Liver (tissue), 3 donors: ENCODE measurements at regions not wholly inside any gene's neighbourhood (a gene's known extent, or its start where the extent isn't known, plus 50 kb on each side); places are given as distances from the start of the nearest gene placed in this dataset.
"Not testable (repeated sequence)": the region's sequence is repeated elsewhere in the genome, so short reads cannot be mapped to it uniquely, and the experiment has no call there.

Experiments used
- EGR1 ChIP-seq, 2 donors: IDR thresholded peaks; 2 replicates each; pipeline ENCODE4 v1.6.1; 2016 to 2018; ENCODE audit warnings: antibody characterized with exemption in 2 of 2, low read depth in 2 of 2
- GABPA ChIP-seq, 2 donors: IDR thresholded peaks in 1 of 2; conservative IDR thresholded peaks in 1 of 2; 2 replicates each; pipeline ENCODE4 v1.6.1; 2016; ENCODE audit warnings: antibody characterized with exemption in 2 of 2, mild to moderate bottlenecking in 1 of 2, moderate library complexity in 1 of 2
- HNF4G ChIP-seq: IDR thresholded peaks from 2 replicates; pipeline ENCODE4 v1.6.1; 2016; ENCODE audit warnings: antibody characterized with exemption
- TF ChIP-seq, protein P1 (sequence below): fragments of 150-350 bp; IDR thresholded peaks from 2 replicates; pipeline ENCODE4 v1.5.1; 2017; ENCODE audit warnings: improper control_type of control experiment, low read depth, low read length; ENCODE audit not compliant: missing input control
- TF ChIP-seq, protein P2 (sequence below): IDR thresholded peaks from 2 replicates; pipeline ENCODE4 v1.6.1; 2016; ENCODE audit warnings: antibody characterized with exemption, mild to moderate bottlenecking
- TF ChIP-seq, protein P3 (sequence below): IDR thresholded peaks from 2 replicates; pipeline ENCODE4 v1.6.1; 2016; ENCODE audit warnings: antibody characterized with exemption
- TF ChIP-seq, protein P4 (sequence below): IDR thresholded peaks from 2 replicates; pipeline ENCODE4 v1.6.1; 2016; ENCODE audit warnings: antibody characterized with exemption
- donor health status: healthy.
- donor health status: healthy.

DNA sequence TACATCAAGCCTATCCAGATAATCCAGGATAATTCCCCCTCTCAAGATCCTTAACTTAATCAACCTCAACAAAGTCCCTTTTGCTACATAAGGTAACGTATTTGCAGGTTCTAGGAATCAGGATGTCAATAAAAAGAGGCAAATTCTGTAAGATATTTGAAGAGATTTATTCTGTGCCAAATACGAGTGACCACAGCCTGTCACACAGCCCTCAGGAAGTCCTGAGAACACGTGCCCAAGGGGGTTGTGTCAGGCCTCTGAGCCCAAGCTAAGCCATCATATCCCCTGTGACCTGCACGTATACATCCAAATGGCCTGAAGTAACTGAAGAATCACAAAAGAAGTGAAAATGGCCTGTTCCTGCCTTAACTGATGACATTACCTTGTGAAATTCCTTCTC is 130.3 kb downstream of the EVA1A start:
- TF ChIP-seq, protein P1, sequence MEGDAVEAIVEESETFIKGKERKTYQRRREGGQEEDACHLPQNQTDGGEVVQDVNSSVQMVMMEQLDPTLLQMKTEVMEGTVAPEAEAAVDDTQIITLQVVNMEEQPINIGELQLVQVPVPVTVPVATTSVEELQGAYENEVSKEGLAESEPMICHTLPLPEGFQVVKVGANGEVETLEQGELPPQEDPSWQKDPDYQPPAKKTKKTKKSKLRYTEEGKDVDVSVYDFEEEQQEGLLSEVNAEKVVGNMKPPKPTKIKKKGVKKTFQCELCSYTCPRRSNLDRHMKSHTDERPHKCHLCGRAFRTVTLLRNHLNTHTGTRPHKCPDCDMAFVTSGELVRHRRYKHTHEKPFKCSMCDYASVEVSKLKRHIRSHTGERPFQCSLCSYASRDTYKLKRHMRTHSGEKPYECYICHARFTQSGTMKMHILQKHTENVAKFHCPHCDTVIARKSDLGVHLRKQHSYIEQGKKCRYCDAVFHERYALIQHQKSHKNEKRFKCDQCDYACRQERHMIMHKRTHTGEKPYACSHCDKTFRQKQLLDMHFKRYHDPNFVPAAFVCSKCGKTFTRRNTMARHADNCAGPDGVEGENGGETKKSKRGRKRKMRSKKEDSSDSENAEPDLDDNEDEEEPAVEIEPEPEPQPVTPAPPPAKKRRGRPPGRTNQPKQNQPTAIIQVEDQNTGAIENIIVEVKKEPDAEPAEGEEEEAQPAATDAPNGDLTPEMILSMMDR: not testable (repeated sequence)
- TF ChIP-seq, protein P2, sequence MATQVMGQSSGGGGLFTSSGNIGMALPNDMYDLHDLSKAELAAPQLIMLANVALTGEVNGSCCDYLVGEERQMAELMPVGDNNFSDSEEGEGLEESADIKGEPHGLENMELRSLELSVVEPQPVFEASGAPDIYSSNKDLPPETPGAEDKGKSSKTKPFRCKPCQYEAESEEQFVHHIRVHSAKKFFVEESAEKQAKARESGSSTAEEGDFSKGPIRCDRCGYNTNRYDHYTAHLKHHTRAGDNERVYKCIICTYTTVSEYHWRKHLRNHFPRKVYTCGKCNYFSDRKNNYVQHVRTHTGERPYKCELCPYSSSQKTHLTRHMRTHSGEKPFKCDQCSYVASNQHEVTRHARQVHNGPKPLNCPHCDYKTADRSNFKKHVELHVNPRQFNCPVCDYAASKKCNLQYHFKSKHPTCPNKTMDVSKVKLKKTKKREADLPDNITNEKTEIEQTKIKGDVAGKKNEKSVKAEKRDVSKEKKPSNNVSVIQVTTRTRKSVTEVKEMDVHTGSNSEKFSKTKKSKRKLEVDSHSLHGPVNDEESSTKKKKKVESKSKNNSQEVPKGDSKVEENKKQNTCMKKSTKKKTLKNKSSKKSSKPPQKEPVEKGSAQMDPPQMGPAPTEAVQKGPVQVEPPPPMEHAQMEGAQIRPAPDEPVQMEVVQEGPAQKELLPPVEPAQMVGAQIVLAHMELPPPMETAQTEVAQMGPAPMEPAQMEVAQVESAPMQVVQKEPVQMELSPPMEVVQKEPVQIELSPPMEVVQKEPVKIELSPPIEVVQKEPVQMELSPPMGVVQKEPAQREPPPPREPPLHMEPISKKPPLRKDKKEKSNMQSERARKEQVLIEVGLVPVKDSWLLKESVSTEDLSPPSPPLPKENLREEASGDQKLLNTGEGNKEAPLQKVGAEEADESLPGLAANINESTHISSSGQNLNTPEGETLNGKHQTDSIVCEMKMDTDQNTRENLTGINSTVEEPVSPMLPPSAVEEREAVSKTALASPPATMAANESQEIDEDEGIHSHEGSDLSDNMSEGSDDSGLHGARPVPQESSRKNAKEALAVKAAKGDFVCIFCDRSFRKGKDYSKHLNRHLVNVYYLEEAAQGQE: not testable (repeated sequence)
- TF ChIP-seq, protein P3, sequence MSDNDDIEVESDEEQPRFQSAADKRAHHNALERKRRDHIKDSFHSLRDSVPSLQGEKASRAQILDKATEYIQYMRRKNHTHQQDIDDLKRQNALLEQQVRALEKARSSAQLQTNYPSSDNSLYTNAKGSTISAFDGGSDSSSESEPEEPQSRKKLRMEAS: not testable (repeated sequence)
- TF ChIP-seq, protein P4, sequence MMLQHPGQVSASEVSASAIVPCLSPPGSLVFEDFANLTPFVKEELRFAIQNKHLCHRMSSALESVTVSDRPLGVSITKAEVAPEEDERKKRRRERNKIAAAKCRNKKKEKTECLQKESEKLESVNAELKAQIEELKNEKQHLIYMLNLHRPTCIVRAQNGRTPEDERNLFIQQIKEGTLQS: not testable (repeated sequence)
- TF ChIP-seq EGR1 (IDR thresholded peaks at IDR 0.05; ENCODE audit: low read depth in 2 of 2); HNF4G; GABPA (IDR thresholded peaks at IDR 0.05 in 1 of 2, conservative IDR thresholded peaks at IDR 0.05 in 1 of 2): not testable (repeated sequence)
